WTC11 (cell line): ENCODE measurements at regions not wholly inside any gene's neighbourhood (a gene's known extent, or its start where the extent isn't known, plus 50 kb on each side); places are given as distances from the start of the nearest gene placed in this dataset.

Source experiments
- ATAC-seq: fragments of 200-7000 bp; cut with Tn5 transposase; 2 replicates; pipeline ENCODE4 v1.10.0; 2021; ENCODE audit warnings: mild to moderate bottlenecking, moderate library complexity
- CTCF ChIA-PET: fragments of 300-600 bp; sonication (Branson Sonifier 250); formaldehyde crosslinking; loops from one replicate; lab custom pipeline; 2021; ENCODE audit warnings: antibody characterized with exemption; lab: Charles Lee
- POLR2A ChIA-PET: fragments of 350-600 bp; sonication (Branson Sonifier 250); formaldehyde crosslinking; loops from one replicate; lab custom pipeline; 2021; ENCODE audit warnings: antibody characterized with exemption; lab: Charles Lee
- DNase-seq: peaks from one replicate; pipeline ENCODE4 v3.0.0; 2021; ENCODE audit warnings: low spot score
- H3K27ac Mint-ChIP-seq: 2 replicates; pipeline ENCODE4 v1.8.0; 2021; ENCODE audit warnings: mixed read lengths
- H3K27me3 Mint-ChIP-seq: 2 replicates; pipeline ENCODE4 v1.8.0; 2021; ENCODE audit warnings: low read depth, mild to moderate bottlenecking, moderate library complexity, mixed read lengths
- H3K36me3 Mint-ChIP-seq: 2 replicates; pipeline ENCODE4 v1.8.0; 2021; ENCODE audit warnings: mixed read lengths
- H3K4me1 Mint-ChIP-seq: 2 replicates; pipeline ENCODE4 v1.8.0; 2022; ENCODE audit warnings: mixed read lengths
- H3K4me3 Mint-ChIP-seq: 2 replicates; pipeline ENCODE4 v1.8.0; 2021; ENCODE audit warnings: mild to moderate bottlenecking, moderate library complexity, mixed read lengths
- H3K9me3 Mint-ChIP-seq: 2 replicates; pipeline ENCODE4 v1.8.0; 2021; ENCODE audit warnings: mixed read lengths
- ATF3 ChIP-seq: sonication (generic); formaldehyde crosslinking; conservative IDR thresholded peaks from 2 replicates; pipeline ENCODE4 v1.8.1; 2022; ENCODE audit warnings: mild to moderate bottlenecking, missing genetic modification reagents
- CBFB ChIP-seq: sonication (generic); formaldehyde crosslinking; IDR thresholded peaks from 2 replicates; pipeline ENCODE4 v1.8.1; 2022; ENCODE audit warnings: mild to moderate bottlenecking, low read depth, missing genetic modification reagents
- CDX4 ChIP-seq: fragments of 250-450 bp; sonication (Bioruptor Pico); IDR thresholded peaks from 2 replicates; pipeline ENCODE4 v1.9.0; 2021; ENCODE audit warnings: moderate library complexity, mild to moderate bottlenecking, inconsistent platforms, borderline replicate concordance
- CREB1 ChIP-seq: sonication (generic); formaldehyde crosslinking; IDR thresholded peaks from 2 replicates; pipeline ENCODE4 v1.8.0; 2023; ENCODE audit warnings: mild to moderate bottlenecking, missing genetic modification reagents
- GABPB1 ChIP-seq: sonication (generic); formaldehyde crosslinking; IDR thresholded peaks from 2 replicates; pipeline ENCODE4 v1.8.1; 2023; ENCODE audit warnings: mild to moderate bottlenecking, missing genetic modification reagents
- IRF2 ChIP-seq: sonication (generic); formaldehyde crosslinking; IDR thresholded peaks from 2 replicates; pipeline ENCODE4 v1.8.0; 2022; ENCODE audit warnings: low read depth, missing genetic modification reagents, borderline replicate concordance
- MLX ChIP-seq: sonication (generic); formaldehyde crosslinking; IDR thresholded peaks from 2 replicates; pipeline ENCODE4 v1.8.1; 2023; ENCODE audit warnings: mild to moderate bottlenecking, missing genetic modification reagents, moderate library complexity
- NFE2L1 ChIP-seq: sonication (generic); formaldehyde crosslinking; IDR thresholded peaks from 2 replicates; pipeline ENCODE4 v1.8.1; 2023; ENCODE audit warnings: missing genetic modification reagents
- OVOL2 ChIP-seq: fragments of 250-450 bp; sonication (Bioruptor Pico); IDR thresholded peaks from 2 replicates; pipeline ENCODE4 v1.9.0; 2021; ENCODE audit warnings: mild to moderate bottlenecking, borderline replicate concordance
- SMAD4 ChIP-seq: sonication (generic); formaldehyde crosslinking; IDR thresholded peaks from 2 replicates; pipeline ENCODE4 v1.8.0; 2022; ENCODE audit warnings: mild to moderate bottlenecking, missing genetic modification reagents
- ZNF232 ChIP-seq: sonication (generic); formaldehyde crosslinking; IDR thresholded peaks from 2 replicates; pipeline ENCODE4 v1.8.0; 2022; ENCODE audit warnings: mild to moderate bottlenecking, missing genetic modification reagents
- ZNF263 ChIP-seq: sonication (generic); formaldehyde crosslinking; IDR thresholded peaks from 2 replicates; pipeline ENCODE4 v1.8.1; 2022; ENCODE audit warnings: low read depth, mild to moderate bottlenecking, moderate library complexity, missing genetic modification reagents
- ZNF317 ChIP-seq: sonication (generic); formaldehyde crosslinking; IDR thresholded peaks from 2 replicates; pipeline ENCODE4 v1.8.1; 2023; ENCODE audit warnings: low read depth, mild to moderate bottlenecking, moderate library complexity, missing genetic modification reagents, borderline replicate concordance
- ZNF423 ChIP-seq: fragments of 250-450 bp; sonication (Bioruptor Pico); IDR thresholded peaks from 2 replicates; pipeline ENCODE4 v2.1.2; 2022; ENCODE audit warnings: mild to moderate bottlenecking, moderate library complexity
- TF ChIP-seq, protein P1 (sequence below): fragments of 250-450 bp; sonication (Bioruptor Pico); IDR thresholded peaks from 2 replicates; pipeline ENCODE4 v1.9.0; 2021; ENCODE audit warnings: mild to moderate bottlenecking, borderline replicate concordance

DNA sequence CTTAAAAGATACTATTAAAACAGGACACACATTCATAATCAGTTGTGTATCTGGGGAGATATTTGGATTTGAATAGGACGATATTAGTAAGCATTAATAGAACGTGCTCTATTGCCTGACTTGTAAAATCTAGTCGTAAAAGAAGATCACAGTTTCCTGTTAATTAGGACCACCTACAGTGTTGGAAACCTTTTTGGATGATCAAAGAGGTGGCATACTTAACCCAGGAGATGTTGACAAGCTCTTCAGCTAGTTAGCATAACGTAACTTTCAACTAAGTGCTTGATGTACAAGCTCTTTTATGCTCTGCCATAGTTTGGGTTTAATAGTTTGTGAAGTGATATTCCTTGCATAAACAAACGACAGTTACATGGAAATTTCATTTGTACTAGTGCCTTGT, 293.3 kb upstream of the NR5A2 start:
- no peaks in the 10 kb centered on the region for H3K27me3 Mint-ChIP-seq
- no peak for ATAC-seq
- no peak for DNase-seq
- H3K27ac Mint-ChIP-seq: no peak overlapping the region
- H3K36me3 Mint-ChIP-seq: no peaks in the 10 kb centered on the region
- CTCF ChIA-PET: no interaction called here
- no peak overlapping the region for H3K4me3 Mint-ChIP-seq
- H3K4me1 Mint-ChIP-seq: peaks cover 13% of the 10 kb centered on the region
- H3K9me3 Mint-ChIP-seq: peaks cover 3% of the 10 kb centered on the region; the same call in 1 of the 2 replicates
- no peak for TF ChIP-seq GABPB1
- TF ChIP-seq, protein P1, sequence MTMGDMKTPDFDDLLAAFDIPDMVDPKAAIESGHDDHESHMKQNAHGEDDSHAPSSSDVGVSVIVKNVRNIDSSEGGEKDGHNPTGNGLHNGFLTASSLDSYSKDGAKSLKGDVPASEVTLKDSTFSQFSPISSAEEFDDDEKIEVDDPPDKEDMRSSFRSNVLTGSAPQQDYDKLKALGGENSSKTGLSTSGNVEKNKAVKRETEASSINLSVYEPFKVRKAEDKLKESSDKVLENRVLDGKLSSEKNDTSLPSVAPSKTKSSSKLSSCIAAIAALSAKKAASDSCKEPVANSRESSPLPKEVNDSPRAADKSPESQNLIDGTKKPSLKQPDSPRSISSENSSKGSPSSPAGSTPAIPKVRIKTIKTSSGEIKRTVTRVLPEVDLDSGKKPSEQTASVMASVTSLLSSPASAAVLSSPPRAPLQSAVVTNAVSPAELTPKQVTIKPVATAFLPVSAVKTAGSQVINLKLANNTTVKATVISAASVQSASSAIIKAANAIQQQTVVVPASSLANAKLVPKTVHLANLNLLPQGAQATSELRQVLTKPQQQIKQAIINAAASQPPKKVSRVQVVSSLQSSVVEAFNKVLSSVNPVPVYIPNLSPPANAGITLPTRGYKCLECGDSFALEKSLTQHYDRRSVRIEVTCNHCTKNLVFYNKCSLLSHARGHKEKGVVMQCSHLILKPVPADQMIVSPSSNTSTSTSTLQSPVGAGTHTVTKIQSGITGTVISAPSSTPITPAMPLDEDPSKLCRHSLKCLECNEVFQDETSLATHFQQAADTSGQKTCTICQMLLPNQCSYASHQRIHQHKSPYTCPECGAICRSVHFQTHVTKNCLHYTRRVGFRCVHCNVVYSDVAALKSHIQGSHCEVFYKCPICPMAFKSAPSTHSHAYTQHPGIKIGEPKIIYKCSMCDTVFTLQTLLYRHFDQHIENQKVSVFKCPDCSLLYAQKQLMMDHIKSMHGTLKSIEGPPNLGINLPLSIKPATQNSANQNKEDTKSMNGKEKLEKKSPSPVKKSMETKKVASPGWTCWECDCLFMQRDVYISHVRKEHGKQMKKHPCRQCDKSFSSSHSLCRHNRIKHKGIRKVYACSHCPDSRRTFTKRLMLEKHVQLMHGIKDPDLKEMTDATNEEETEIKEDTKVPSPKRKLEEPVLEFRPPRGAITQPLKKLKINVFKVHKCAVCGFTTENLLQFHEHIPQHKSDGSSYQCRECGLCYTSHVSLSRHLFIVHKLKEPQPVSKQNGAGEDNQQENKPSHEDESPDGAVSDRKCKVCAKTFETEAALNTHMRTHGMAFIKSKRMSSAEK: no peak
- no peak for TF ChIP-seq ZNF423 (CRISPR knock-in tag)
- TF ChIP-seq CREB1 (CRISPR knock-in tag): no peak
- no peak for TF ChIP-seq ZNF263 (CRISPR knock-in tag)
- POLR2A ChIA-PET: no interaction called here

DNA sequence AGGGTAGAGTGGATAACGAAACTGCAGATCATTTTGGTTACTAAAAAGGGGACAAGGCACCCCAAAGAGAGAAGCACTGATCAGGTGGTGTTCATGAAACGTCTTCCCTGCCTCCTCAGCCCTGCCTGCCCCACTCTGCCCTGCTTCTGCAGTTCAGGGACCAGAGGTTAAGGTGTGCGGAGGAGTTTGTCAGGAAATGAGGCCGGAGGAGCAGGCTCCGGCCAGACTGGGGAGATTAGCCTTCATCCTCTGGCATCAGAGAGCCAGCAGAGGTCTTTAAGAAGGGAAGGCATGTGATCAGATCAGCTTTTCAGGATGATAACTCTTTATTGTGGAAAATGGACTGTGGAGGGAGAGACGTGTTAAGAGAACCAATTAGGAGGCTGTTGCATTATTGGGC, 291.9 kb upstream of the NR5A2 start:
- TF ChIP-seq CDX4 (CRISPR knock-in tag): no peak
- TF ChIP-seq CBFB (CRISPR knock-in tag): no peak
- TF ChIP-seq IRF2: no peak
- no peak for TF ChIP-seq ATF3 (CRISPR knock-in tag)
- no peak for TF ChIP-seq CREB1 (CRISPR knock-in tag)
- no peak for TF ChIP-seq OVOL2
- no peak for TF ChIP-seq SMAD4
- no peak for TF ChIP-seq MLX (CRISPR knock-in tag)
- H3K36me3 Mint-ChIP-seq: no peaks in the 10 kb centered on the region
- peaks cover 13% of the 10 kb centered on the region for H3K4me1 Mint-ChIP-seq
- peak; percentile 12 for DNase-seq
- no peak overlapping the region for H3K4me3 Mint-ChIP-seq
- H3K27me3 Mint-ChIP-seq: no peaks in the 10 kb centered on the region
- peaks cover 3% of the 10 kb centered on the region; the same call in 1 of the 2 replicates for H3K9me3 Mint-ChIP-seq
- no peak overlapping the region for H3K27ac Mint-ChIP-seq
- ChIA-PET POLR2A (no interaction called here), CTCF (no interaction called here)
- ATAC-seq: peak; percentile 80

DNA sequence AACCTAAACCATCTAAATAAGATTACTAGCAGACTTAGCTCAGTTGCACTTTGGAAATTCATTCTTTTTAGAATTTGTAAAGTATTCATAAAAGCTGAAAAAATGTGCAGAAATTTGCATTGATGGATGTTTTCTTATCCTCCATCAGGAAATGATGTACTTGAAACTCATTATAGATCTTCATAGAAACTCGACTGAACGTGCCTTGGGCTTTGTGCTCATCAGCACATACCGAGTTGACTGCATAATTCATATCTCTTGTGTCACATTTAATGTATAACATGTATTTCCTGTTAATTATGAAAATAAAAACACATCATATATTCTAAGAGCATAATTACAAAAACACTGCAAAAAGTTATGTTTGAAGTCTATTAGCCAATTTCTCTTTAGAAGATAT, 290.9 kb upstream of the NR5A2 start:
- Mint-ChIP-seq H3K27ac (no peak overlapping the region), H3K27me3 (no peaks in the 10 kb centered on the region), H3K4me3 (no peak overlapping the region), H3K9me3 (peaks cover 3% of the 10 kb centered on the region; the same call in 1 of the 2 replicates), H3K4me1 (peaks cover 13% of the 10 kb centered on the region), H3K36me3 (no peaks in the 10 kb centered on the region)
- TF ChIP-seq NFE2L1 (no peak), ZNF263 (CRISPR knock-in tag) (no peak), ZNF232 (CRISPR knock-in tag) (no peak)
- CTCF ChIA-PET: no interaction called here
- DNase-seq (no peak), ATAC-seq (no peak)
- POLR2A ChIA-PET: no interaction called here

GRCh38 chr1:199741586-199741985, 285.9 kb upstream of the NR5A2 start:
- Mint-ChIP-seq H3K27ac (no peak overlapping the region), H3K4me3 (no peak overlapping the region), H3K4me1 (no peaks in the 10 kb centered on the region; the same call in 1 of the 2 replicates), H3K27me3 (peaks cover 3% of the 10 kb centered on the region), H3K9me3 (no peaks in the 10 kb centered on the region), H3K36me3 (no peaks in the 10 kb centered on the region)
- DNase-seq: no peak
- ChIA-PET POLR2A (no interaction called here), CTCF (no interaction called here)
- ATAC-seq: no peak
- no peak for TF ChIP-seq ZNF317
